ENCODE measurements at regions not wholly inside any gene's neighbourhood (a gene's known extent, or its start where the extent isn't known, plus 50 kb on each side); places are given as distances from the start of the nearest gene placed in this dataset.

- H3K27ac ChIP-seq (ENCODE audit: low read depth in 1 of 2, low read length in 2 of 2), result no peak overlapping the region
- no peaks in the 10 kb centered on the region for H3K36me3 ChIP-seq (ENCODE audit: control insufficient read depth in 1 of 2, insufficient read depth in 2 of 2, low read length in 1 of 2)
- 83 to 87% methylated on average over 15 of the region's 15 CpGs for WGBS, 2 donors
- H3K9me3 ChIP-seq (ENCODE audit: control insufficient read depth, low read length), result peaks cover 3% of the 10 kb centered on the region
- no peaks in the 10 kb centered on the region for H3K27me3 ChIP-seq (ENCODE audit: control insufficient read depth in 1 of 2, insufficient read depth in 2 of 2, low read length in 1 of 2)
- intact Hi-C loops (cut with DNase I), result no loop called here
- no peak overlapping the region for H3K4me3 ChIP-seq (ENCODE audit: low read length in 2 of 2)
- DNase-seq, result no peak
- ATAC-seq (ENCODE audit: low FRiP score), result no peak
- no peaks in the 10 kb centered on the region for H3K4me1 ChIP-seq (ENCODE audit: control insufficient read depth in 1 of 2, insufficient read depth in 2 of 2, low read length in 2 of 2)
Measured at GRCh38 chr5:61737301-61737963, 405.4 kb downstream of the ZSWIM6 start.

GRCh38 chr5:61737964-61738340, 405.9 kb downstream of the ZSWIM6 start:
- intact Hi-C loops (cut with DNase I), result no loop called here
- DNase-seq, result no peak
- WGBS, 2 donors, result 93 to 94% methylated on average over 4 of the region's 4 CpGs

GRCh38 chr5:61738446-61738845, 406.4 kb downstream of the ZSWIM6 start:
- no peak overlapping the region for H3K27ac ChIP-seq (ENCODE audit: low read depth in 1 of 2, low read length in 2 of 2)
- peaks cover 3% of the 10 kb centered on the region for H3K9me3 ChIP-seq (ENCODE audit: control insufficient read depth, low read length)
- H3K27me3 ChIP-seq (ENCODE audit: control insufficient read depth in 1 of 2, insufficient read depth in 2 of 2, low read length in 1 of 2), result no peaks in the 10 kb centered on the region
- DNase-seq (no peak), ATAC-seq (ENCODE audit: low FRiP score) (no peak)
- intact Hi-C loops (cut with DNase I), result no loop called here
- H3K4me3 ChIP-seq (ENCODE audit: low read length in 2 of 2), result no peak overlapping the region
- WGBS, 2 donors, result 82 to 88% methylated on average over 3 of the region's 3 CpGs
- no peaks in the 10 kb centered on the region for H3K36me3 ChIP-seq (ENCODE audit: control insufficient read depth in 1 of 2, insufficient read depth in 2 of 2, low read length in 1 of 2)
- no peaks in the 10 kb centered on the region for H3K4me1 ChIP-seq (ENCODE audit: control insufficient read depth in 1 of 2, insufficient read depth in 2 of 2, low read length in 2 of 2)

More at GRCh38 chr5:61737964-61738340, 405.9 kb downstream of the ZSWIM6 start:
- Histone ChIP-seq H3K27me3 (ENCODE audit: control insufficient read depth in 1 of 2, insufficient read depth in 2 of 2, low read length in 1 of 2) (no peaks in the 10 kb centered on the region), H3K36me3 (ENCODE audit: control insufficient read depth in 1 of 2, insufficient read depth in 2 of 2, low read length in 1 of 2) (no peaks in the 10 kb centered on the region), H3K9me3 (ENCODE audit: control insufficient read depth, low read length) (peaks cover 3% of the 10 kb centered on the region), H3K4me1 (ENCODE audit: control insufficient read depth in 1 of 2, insufficient read depth in 2 of 2, low read length in 2 of 2) (no peaks in the 10 kb centered on the region), H3K4me3 (ENCODE audit: low read length in 2 of 2) (no peak overlapping the region), H3K27ac (ENCODE audit: low read depth in 1 of 2, low read length in 2 of 2) (no peak overlapping the region)
- ATAC-seq (ENCODE audit: low FRiP score), result no peak

GRCh38 chr5:61744690-61745619, 412.9 kb downstream of the ZSWIM6 start:
- H3K4me3 ChIP-seq (ENCODE audit: low read length in 2 of 2), result no peak overlapping the region
- no peak for ATAC-seq (ENCODE audit: low FRiP score)
- no peaks in the 10 kb centered on the region for H3K36me3 ChIP-seq (ENCODE audit: control insufficient read depth in 1 of 2, insufficient read depth in 2 of 2, low read length in 1 of 2)
- WGBS, 2 donors, result 80% methylated on average over 21 of the region's 21 CpGs
- no peak overlapping the region for H3K27ac ChIP-seq (ENCODE audit: low read depth in 1 of 2, low read length in 2 of 2)
- peaks cover 2% of the 10 kb centered on the region for H3K9me3 ChIP-seq (ENCODE audit: control insufficient read depth, low read length)
- H3K4me1 ChIP-seq (ENCODE audit: control insufficient read depth in 1 of 2, insufficient read depth in 2 of 2, low read length in 2 of 2), result no peaks in the 10 kb centered on the region
- no peak for DNase-seq
- no peaks in the 10 kb centered on the region for H3K27me3 ChIP-seq (ENCODE audit: control insufficient read depth in 1 of 2, insufficient read depth in 2 of 2, low read length in 1 of 2)
- intact Hi-C loops (cut with DNase I), result loop anchor here in 1 of 2 donors (10.0 kb wide), 1 partner anchor 160 kb away; no protein-coding TSS in a partner anchor

GRCh38 chr5:61746831-61747575, 414.9 kb downstream of the ZSWIM6 start:
- intact Hi-C loops (cut with DNase I), result loop anchor here in 1 of 2 donors (10.0 kb wide), 1 partner anchor 162 kb away; no protein-coding TSS in a partner anchor
- 59 to 71% methylated on average over 7 of the region's 7 CpGs for WGBS, 2 donors
- Histone ChIP-seq H3K27ac (ENCODE audit: low read depth in 1 of 2, low read length in 2 of 2) (no peak overlapping the region), H3K4me3 (ENCODE audit: low read length in 2 of 2) (no peak overlapping the region), H3K36me3 (ENCODE audit: control insufficient read depth in 1 of 2, insufficient read depth in 2 of 2, low read length in 1 of 2) (no peaks in the 10 kb centered on the region), H3K4me1 (ENCODE audit: control insufficient read depth in 1 of 2, insufficient read depth in 2 of 2, low read length in 2 of 2) (no peaks in the 10 kb centered on the region), H3K9me3 (ENCODE audit: control insufficient read depth, low read length) (no peaks in the 10 kb centered on the region), H3K27me3 (ENCODE audit: control insufficient read depth in 1 of 2, insufficient read depth in 2 of 2, low read length in 1 of 2) (no peaks in the 10 kb centered on the region)
- DNase-seq (no peak), ATAC-seq (ENCODE audit: low FRiP score) (no peak)

GRCh38 chr5:61748121-61748520, 416.1 kb downstream of the ZSWIM6 start:
- no peaks in the 10 kb centered on the region for H3K4me1 ChIP-seq (ENCODE audit: control insufficient read depth in 1 of 2, insufficient read depth in 2 of 2, low read length in 2 of 2)
- no peaks in the 10 kb centered on the region for H3K36me3 ChIP-seq (ENCODE audit: control insufficient read depth in 1 of 2, insufficient read depth in 2 of 2, low read length in 1 of 2)
- ATAC-seq (ENCODE audit: low FRiP score) (no peak), DNase-seq (no peak)
- H3K27ac ChIP-seq (ENCODE audit: low read depth in 1 of 2, low read length in 2 of 2), result no peak overlapping the region
- H3K27me3 ChIP-seq (ENCODE audit: control insufficient read depth in 1 of 2, insufficient read depth in 2 of 2, low read length in 1 of 2), result no peaks in the 10 kb centered on the region
- H3K4me3 ChIP-seq (ENCODE audit: low read length in 2 of 2), result no peak overlapping the region
- WGBS, 2 donors, result 92 to 94% methylated on average over 7 of the region's 7 CpGs
- intact Hi-C loops (cut with DNase I), result loop anchor here in 1 of 2 donors (10.0 kb wide), 1 partner anchor 163 kb away; no protein-coding TSS in a partner anchor
- H3K9me3 ChIP-seq (ENCODE audit: control insufficient read depth, low read length), result no peaks in the 10 kb centered on the region

GRCh38 chr5:61748651-61749050, 416.6 kb downstream of the ZSWIM6 start:
- Histone ChIP-seq H3K27me3 (ENCODE audit: control insufficient read depth in 1 of 2, insufficient read depth in 2 of 2, low read length in 1 of 2) (no peaks in the 10 kb centered on the region), H3K36me3 (ENCODE audit: control insufficient read depth in 1 of 2, insufficient read depth in 2 of 2, low read length in 1 of 2) (no peaks in the 10 kb centered on the region), H3K4me1 (ENCODE audit: control insufficient read depth in 1 of 2, insufficient read depth in 2 of 2, low read length in 2 of 2) (no peaks in the 10 kb centered on the region), H3K4me3 (ENCODE audit: low read length in 2 of 2) (no peak overlapping the region), H3K27ac (ENCODE audit: low read depth in 1 of 2, low read length in 2 of 2) (no peak overlapping the region), H3K9me3 (ENCODE audit: control insufficient read depth, low read length) (no peaks in the 10 kb centered on the region)
- 93 to 94% methylated on average over 1 of the region's 1 CpG for WGBS, 2 donors
- intact Hi-C loops (cut with DNase I), result loop anchor here in 1 of 2 donors (10.0 kb wide), 1 partner anchor 164 kb away; no protein-coding TSS in a partner anchor
- ATAC-seq (ENCODE audit: low FRiP score), result no peak
- DNase-seq, result no peak

GRCh38 chr5:61752588-61752987, 420.5 kb downstream of the ZSWIM6 start:
- Histone ChIP-seq H3K27me3 (ENCODE audit: control insufficient read depth in 1 of 2, insufficient read depth in 2 of 2, low read length in 1 of 2) (no peaks in the 10 kb centered on the region), H3K4me1 (ENCODE audit: control insufficient read depth in 1 of 2, insufficient read depth in 2 of 2, low read length in 2 of 2) (no peaks in the 10 kb centered on the region), H3K4me3 (ENCODE audit: low read length in 2 of 2) (no peak overlapping the region), H3K36me3 (ENCODE audit: control insufficient read depth in 1 of 2, insufficient read depth in 2 of 2, low read length in 1 of 2) (no peaks in the 10 kb centered on the region), H3K9me3 (ENCODE audit: control insufficient read depth, low read length) (no peaks in the 10 kb centered on the region), H3K27ac (ENCODE audit: low read depth in 1 of 2, low read length in 2 of 2) (no peak overlapping the region)
- ATAC-seq (ENCODE audit: low FRiP score), result no peak
- no peak for DNase-seq
- intact Hi-C loops (cut with DNase I), result no loop called here
